ENCODE measurements at regions not wholly inside any gene's neighbourhood (a gene's known extent, or its start where the extent isn't known, plus 50 kb on each side); places are given as distances from the start of the nearest gene placed in this dataset.
"Not testable (repeated sequence)": the region's sequence is repeated elsewhere in the genome, so short reads cannot be mapped to it uniquely, and the experiment has no call there.

DNA sequence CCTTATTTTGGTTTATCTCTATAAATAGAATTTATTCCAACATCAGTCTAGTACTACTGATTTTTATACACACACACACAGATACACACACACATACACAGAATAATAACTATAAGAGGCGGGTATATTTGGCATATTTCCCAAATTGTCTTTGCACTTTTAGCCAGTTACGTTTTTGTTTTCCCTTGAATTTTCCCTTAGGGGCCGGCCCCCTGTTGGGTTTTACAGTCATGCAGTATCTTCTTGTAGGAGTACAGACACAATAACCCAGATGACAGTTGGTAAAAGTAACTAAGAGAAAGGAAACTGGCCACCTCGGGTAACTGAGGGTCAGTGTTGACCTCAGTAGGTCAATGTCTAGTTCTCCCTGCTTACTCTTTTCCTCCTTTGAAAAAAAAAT is 50.9 kb downstream of the DISP1 start:
- DNase-seq (ENCODE audit: low spot score), result no peak

DNA sequence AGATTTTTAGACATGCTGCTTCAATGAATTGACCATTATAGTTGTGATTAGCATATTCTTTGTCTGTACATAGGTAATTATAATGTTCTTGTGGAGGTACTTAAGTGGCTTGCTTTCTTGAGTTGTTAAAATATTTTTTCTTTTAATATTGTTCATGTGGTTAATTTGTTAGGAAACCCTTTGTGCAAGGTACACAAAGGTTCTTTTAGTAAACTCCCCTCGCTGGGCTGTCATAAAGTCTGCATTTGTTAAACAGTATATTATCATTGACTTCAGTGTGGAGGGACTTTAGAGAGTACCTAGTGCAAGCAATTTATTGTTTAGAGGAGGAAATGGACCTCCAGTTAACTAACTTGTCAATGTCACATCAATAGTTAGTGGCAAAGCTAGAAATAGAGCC is 52.5 kb downstream of the DISP1 start:
- no peak for DNase-seq (ENCODE audit: low spot score)

GRCh38 chr1:222876182-222876581 is 61.3 kb downstream of the DISP1 start:
- no peak for DNase-seq (ENCODE audit: low spot score)

DNA sequence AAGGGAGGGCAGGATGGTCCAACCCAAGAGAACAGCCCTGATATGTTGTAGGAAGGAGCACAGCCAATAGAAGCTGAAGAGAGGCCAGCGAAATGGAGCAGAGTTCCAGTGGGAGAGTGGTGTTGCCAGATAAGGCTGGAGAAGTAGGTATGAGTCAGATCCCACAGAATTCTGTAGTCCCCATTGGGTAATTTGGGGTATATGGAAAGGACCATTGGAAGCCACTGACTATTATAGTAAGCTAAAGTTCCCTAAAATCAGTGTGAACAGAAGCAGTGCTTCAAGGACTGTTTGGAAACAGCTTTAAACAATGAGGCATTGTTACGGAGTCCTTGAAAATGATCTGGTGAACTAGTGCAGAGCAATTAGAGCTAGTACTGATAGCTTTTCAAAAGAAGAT is 63.0 kb downstream of the DISP1 start:
- DNase-seq (ENCODE audit: low spot score), result no peak

DNA sequence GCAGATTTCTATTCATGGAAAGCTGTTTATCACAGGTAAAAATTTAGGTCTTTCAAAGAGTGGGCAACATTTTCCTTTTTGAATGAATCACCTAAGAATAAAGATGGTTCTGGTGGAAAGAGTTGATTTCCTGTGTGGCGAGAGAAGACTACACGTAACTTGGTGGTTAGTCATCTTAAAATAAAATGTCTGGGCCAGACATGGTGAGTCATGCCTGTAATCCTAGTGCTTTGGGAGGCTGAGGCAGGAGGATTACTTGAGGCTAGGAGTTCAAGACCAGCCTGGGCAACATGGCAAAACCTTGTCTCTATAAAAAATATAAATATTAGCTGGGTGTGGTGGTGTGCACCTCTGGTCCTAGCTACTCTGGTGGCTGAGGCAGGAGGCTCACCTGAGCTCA is 65.7 kb downstream of the DISP1 start:
- DNase-seq (ENCODE audit: low spot score), result no peak

DNA sequence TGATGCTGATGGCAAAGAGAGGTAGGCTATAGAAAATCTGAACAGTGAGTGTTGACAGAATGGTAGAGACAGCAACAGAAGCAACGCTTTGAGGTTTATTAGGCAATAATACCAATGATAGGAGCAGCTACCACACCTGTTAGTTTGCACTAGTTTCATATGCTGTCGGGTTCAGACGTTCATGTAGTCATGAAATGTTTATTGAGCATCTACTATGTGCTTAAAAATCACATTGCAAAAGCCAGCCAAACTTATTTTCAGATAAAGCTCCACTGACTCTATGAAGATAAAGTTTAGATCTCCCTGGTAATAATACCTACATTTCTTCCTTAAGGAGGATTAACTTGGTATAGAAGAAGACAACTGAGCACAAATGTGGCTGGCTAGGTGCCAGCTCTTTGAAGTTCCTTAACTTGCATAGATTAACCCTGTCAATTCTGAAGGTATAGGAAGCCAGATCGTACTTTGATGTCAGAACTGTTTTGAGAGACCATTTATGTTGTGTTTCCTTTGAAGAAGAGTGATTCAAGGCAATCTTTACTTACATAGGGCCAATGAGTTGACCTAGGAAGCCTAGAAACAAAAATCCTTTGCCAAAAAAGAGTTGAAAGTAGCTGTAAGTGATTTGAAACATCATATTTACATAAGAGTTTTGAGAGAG is 71.5 kb downstream of the DISP1 start:
- no peak for DNase-seq (ENCODE audit: low spot score)

GRCh38 chr1:222886878-222887351 is 72.1 kb downstream of the DISP1 start:
- no peak for DNase-seq (ENCODE audit: low spot score)

DNA sequence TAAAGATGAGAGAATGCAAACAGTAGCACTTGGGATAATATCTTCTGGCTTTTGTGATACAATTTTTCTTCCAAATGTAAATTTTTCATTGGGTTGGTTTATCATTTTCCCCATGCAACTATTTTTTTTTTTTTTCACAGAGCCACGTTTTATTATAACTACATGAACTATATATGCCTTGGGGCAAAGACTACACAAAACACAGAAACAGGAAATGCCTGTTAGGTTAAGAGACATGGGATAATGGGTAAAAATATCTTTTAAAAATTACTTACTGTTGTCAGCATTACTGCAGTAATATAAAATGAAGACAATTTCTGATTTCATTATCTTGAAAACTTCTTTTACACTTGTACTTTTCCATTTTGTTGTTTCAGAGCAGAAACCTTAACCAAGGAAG is 74.6 kb downstream of the DISP1 start:
- no peak for DNase-seq (ENCODE audit: low spot score)

GRCh38 chr1:222890716-222891115 is 75.9 kb downstream of the DISP1 start:
- no peak for DNase-seq (ENCODE audit: low spot score)

DNA sequence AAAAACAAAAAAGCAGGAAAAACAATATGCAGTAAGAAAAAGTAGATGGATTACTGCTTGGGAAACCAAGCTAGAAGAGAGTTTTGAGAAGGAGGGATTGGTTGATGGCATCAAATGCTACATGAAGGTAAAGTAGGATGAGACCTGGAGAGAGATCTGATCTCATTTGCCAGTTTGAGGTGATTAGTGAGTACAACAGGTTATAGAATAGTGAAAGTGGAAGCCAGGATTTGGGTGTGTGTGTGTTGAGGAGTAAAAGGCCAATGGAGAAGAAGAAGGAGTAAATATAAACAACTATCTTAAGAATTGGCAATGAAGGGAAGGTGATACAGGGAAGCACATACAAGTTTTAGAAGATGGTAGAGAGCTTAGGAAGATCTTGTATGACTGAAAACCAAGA is 76.7 kb downstream of the DISP1 start:
- no peak for DNase-seq (ENCODE audit: low spot score)

GRCh38 chr1:222892137-222892769 is 77.4 kb downstream of the DISP1 start:
- DNase-seq (ENCODE audit: low spot score), result peak; percentile 20

GRCh38 chr1:222893255-222893654 is 78.4 kb downstream of the DISP1 start:
- no peak for DNase-seq (ENCODE audit: low spot score)

DNA sequence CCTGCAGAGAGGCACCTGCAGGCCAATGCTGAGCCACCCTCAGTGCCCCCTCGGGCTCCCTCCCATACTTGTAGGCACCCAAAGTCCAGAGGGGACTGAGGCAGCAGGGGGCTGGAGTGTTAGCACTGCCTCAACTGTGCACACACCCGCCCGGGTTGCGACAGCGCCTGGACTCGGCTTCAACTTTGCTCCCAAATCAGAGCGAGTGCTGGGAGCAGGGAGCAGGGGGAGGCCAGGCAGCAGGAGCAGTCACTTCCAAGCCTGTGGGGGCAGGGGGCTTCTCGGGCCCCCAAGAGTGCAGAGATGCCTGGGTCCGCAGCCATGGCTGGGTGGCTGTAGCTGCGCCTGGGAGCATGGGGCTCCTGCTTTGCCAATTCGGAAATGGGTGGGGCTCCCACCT is 79.5 kb downstream of the DISP1 start:
- no peak for DNase-seq (ENCODE audit: low spot score)

- DNase-seq (ENCODE audit: low spot score), result no peak
These were observed 82.0 kb downstream of the DISP1 start for GRCh38 chr1:222896630-222897526.

DNA sequence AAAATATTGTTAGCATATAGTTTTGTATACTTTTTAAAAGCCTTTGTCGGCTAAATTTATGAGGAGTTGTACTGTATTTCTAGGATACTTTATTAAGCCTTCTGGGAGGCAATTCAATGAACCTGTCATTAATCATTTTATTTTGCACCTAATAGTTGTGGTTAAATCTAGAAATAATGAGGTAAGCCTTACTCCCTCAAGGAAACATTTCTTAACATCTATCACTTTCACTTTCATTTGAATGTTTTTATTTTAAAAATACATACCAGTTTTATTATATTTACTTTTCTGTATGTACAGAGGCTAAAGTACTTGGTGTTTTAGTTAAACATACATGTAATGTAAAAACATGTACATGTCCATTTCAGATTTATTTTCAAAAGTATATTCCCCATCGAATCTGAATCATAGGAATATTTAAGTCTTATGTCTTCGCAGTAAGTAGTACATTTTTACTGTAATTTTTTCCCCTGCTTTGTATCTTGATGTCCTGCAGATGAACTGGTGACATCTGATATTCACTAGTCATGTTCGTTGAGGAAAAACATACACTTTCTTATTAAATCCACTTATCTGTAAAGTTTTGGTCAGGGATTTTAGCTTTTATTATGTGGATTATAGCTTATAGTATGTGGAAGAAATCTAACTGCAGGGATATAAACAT is 82.8 kb downstream of the DISP1 start:
- DNase-seq (ENCODE audit: low spot score), result no peak

GRCh38 chr1:222898191-222898527 is 83.3 kb downstream of the DISP1 start:
- DNase-seq (ENCODE audit: low spot score), result no peak

GRCh38 chr1:222899471-222899870 is 84.6 kb downstream of the DISP1 start:
- no peak for DNase-seq (ENCODE audit: low spot score)

DNA sequence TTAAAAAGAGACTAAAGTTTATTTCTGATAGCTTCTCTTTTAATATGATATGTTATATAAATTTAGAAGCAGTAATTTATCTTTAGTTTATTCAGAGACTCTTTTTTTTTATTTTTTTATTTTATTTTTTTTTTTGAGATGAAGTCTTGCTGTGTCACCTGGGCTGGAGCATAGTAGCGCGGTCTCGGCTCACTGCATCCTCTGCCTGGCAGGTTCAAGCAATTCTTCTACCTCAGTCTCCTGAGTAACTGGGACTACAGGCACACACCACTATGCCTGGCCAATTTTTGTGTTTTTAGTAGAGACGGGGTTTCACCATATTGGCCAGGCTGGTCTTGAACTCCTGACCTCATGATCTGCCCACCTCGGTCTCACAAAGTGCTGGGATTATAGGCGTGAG is 89.6 kb downstream of the DISP1 start:
- DNase-seq (ENCODE audit: low spot score), result no peak

GRCh38 chr1:222905151-222905550 is 90.3 kb downstream of the DISP1 start:
- no peak for DNase-seq (ENCODE audit: low spot score)

DNA sequence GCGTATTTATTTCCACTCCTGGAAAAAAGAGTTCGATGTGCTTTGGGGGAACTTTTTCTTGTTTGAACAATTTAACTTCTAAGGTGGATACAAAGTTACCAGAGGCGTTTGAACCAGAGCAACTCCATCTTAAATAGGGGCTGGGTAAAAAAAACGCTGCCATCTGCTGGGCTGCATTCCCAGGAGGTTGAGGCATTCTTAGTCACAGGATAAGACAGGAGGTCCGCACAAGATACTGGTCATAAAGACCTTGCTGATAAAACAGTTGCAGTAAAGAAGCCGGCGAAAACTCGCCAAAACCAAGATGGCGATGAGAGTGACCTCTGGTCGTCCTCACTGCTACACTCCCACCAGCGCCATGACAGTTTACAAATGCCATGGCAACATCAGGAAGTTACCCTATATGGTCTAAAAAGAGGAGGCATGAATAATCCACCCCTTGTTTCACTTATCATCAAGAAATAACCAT is 91.5 kb downstream of the DISP1 start:
- not testable (repeated sequence) for DNase-seq (ENCODE audit: low spot score)

DNA sequence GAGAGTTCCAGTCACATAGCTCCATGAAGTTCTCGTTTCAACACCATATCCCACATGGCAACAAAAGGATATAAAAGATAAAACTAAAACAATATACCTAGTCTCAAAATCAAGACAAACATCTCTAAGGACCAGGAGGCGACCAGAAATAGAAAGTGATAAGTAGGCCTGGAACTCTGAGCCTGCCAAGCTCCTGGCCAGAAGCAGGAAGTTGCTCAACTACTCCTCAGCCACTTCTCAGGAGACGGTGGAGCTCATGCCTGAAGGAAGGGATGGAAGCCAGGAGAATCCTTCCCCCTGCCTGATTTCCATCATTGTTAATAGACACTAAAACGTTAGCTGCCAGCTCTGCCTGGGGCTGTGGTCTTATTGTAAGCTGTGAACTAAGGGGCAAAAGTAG is 94.7 kb downstream of the DISP1 start:
- no peak for DNase-seq (ENCODE audit: low spot score)

GRCh38 chr1:222910699-222911098 is 95.9 kb downstream of the DISP1 start:
- no peak for DNase-seq (ENCODE audit: low spot score)
